NCI-H1092 (cell line): ENCODE measurements at regions not wholly inside any gene's neighbourhood (a gene's known extent, or its start where the extent isn't known, plus 50 kb on each side); places are given as distances from the start of the nearest gene placed in this dataset.

Source experiments
- DNase-seq: peaks from one replicate; lab custom pipeline; 2025; lab: John Stamatoyannopoulos, UW

GRCh38 chr12:105986779-105987684, 151.7 kb downstream of the NUAK1 start:
- DNase-seq, result no peak

- no peak for DNase-seq
Observed at GRCh38 chr12:105987685-105988035, 151.1 kb downstream of the NUAK1 start.

GRCh38 chr12:105992849-105993740, 145.7 kb downstream of the NUAK1 start:
- no peak for DNase-seq

GRCh38 chr12:105993766-105994555, 144.8 kb downstream of the NUAK1 start:
- no peak for DNase-seq

GRCh38 chr12:105995961-105996431, 142.8 kb downstream of the NUAK1 start:
- no peak for DNase-seq

- no peak for DNase-seq
Observed at GRCh38 chr12:105998561-105998960, 140.2 kb downstream of the NUAK1 start.

GRCh38 chr12:106000382-106001104, 138.2 kb downstream of the NUAK1 start:
- DNase-seq, result no peak

GRCh38 chr12:106001105-106001836, 137.5 kb downstream of the NUAK1 start:
- DNase-seq, result no peak

GRCh38 chr12:106001837-106002218, 136.9 kb downstream of the NUAK1 start:
- DNase-seq, result no peak

GRCh38 chr12:106003297-106003696, 135.5 kb downstream of the NUAK1 start:
- DNase-seq, result no peak

GRCh38 chr12:106004289-106004688, 134.5 kb downstream of the NUAK1 start:
- DNase-seq, result no peak

- no peak for DNase-seq
Observed at GRCh38 chr12:106006382-106006781, 132.4 kb downstream of the NUAK1 start.

- DNase-seq, result no peak
Observed at GRCh38 chr12:106006940-106007339, 131.8 kb downstream of the NUAK1 start.

GRCh38 chr12:106010741-106011140, 128.0 kb downstream of the NUAK1 start:
- no peak for DNase-seq
